ENCODE measurements at regions not wholly inside any gene's neighbourhood (a gene's known extent, or its start where the extent isn't known, plus 50 kb on each side); places are given as distances from the start of the nearest gene placed in this dataset.

DNA sequence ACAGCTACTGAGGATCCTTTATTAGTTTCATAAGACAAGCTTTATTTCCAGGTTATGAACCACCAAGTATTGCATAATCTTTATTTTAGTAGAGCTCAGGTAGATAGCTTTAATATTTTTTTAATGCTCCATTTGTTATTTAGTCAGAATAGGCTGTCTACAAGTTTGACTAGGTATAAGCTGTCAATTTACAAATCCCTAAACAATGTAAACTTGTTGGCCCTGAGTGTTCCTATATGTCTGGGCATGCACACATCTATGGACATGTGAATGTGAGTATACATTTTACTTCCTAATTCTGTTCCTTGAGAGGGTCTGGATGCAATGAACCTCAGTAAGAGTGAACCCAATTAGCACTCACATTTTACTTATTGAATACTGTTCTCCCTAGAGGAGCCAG is 722.2 kb upstream of the PTPRD start:
- DNase-seq = no peak

GRCh38 chr9:11338130-11338529 is 725.3 kb upstream of the PTPRD start:
- no peak for DNase-seq

DNA sequence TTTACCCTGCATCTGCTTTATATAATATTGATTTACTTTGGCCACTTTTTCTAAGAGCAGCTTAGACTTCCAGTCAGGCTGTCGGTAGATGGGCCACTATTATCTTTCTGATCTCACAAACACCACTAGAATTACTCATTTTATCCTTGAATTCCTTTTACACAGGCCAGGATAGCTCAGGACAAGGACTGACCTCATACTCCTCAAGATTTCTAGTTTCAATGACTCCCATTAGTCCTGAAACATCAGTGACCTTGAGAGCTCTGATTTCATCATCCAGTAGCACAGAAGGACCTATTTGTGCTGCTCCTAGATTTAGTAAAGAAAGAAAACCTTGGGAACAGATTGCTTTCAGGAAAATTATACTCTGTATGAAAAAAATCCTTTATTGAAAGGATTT is 727.9 kb upstream of the PTPRD start:
- no peak for DNase-seq

DNA sequence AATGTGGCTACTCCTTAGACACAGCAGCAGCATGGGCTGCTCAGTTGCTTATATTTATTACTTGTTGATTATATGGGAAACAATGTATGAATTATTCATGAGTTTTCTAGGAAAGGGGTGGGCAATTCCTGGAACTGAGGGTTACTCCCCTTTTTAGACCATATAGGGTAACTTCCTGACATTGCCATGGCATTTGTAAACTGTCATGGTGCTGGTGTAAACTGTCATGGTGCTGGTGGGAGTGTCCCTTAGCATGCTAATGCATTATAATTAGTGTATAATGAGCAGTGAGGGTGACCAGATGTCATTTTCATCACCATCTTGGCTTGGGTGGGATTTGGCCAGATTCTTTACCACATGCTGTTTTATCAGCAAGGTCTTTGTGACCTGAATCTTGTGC is 734.6 kb upstream of the PTPRD start:
- no peak for DNase-seq

- DNase-seq = no peak
Measured at GRCh38 chr9:11348366-11348765, 735.6 kb upstream of the PTPRD start.

- no peak for DNase-seq
Measured at GRCh38 chr9:11349187-11349586, 736.4 kb upstream of the PTPRD start.

- DNase-seq = no peak
Measured at GRCh38 chr9:11352612-11353011, 739.8 kb upstream of the PTPRD start.

- DNase-seq = no peak
Measured at GRCh38 chr9:11356067-11356466, 743.3 kb upstream of the PTPRD start.

- no peak for DNase-seq
Measured at GRCh38 chr9:11366585-11367129, 753.9 kb upstream of the PTPRD start.

- no peak for DNase-seq
Measured at GRCh38 chr9:11374926-11375325, 762.1 kb upstream of the PTPRD start.

GRCh38 chr9:11402621-11403020 is 789.8 kb upstream of the PTPRD start:
- no peak for DNase-seq

- no peak for DNase-seq
Measured at GRCh38 chr9:11414241-11414640, 801.4 kb upstream of the PTPRD start.

- peak; percentile 1 for DNase-seq
Measured at GRCh38 chr9:11417782-11418181, 805.0 kb upstream of the PTPRD start.

DNA sequence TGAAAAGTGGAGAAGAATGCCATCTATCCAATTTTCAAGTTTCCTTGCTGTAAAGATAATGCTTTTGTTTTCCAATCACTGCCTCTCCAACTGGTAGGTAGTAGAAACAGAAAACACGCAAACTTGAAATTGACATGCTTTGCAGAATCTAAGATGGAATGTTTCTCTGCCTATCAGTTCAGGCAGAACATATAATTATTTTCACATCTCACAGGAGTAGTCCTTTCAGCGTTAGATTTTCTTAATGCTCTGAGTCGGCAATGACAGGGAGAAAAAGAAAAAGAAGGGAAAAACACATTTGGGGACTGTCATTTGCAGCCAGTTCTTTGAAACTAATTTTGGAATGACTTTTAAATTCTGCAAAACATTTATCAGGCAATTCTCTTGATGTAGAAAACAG is 818.7 kb upstream of the PTPRD start:
- no peak for DNase-seq

- DNase-seq = no peak
Measured at GRCh38 chr9:11432361-11432760, 819.6 kb upstream of the PTPRD start.

- no peak for DNase-seq
Measured at GRCh38 chr9:11443631-11444030, 830.8 kb upstream of the PTPRD start.

- DNase-seq = no peak
Measured at GRCh38 chr9:11457825-11458790, 845.3 kb upstream of the PTPRD start.

DNA sequence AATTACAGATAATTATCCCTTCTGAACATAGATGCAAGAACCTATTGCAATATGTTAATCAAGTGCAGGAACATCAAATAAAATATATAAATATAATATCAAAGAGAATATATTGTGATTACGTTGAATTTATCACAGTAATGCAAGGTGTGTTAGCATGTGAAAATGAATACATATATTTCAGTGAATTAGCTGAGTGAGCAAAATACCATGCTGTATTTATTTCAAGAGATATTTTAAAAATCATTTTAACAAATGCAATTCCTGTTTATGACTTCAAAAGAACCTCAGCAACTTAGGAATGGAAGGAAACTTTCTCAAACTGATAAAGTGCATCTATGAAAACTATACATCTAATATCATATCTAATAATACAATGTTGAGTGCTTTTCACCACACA is 856.9 kb upstream of the PTPRD start:
- DNase-seq = no peak

DNA sequence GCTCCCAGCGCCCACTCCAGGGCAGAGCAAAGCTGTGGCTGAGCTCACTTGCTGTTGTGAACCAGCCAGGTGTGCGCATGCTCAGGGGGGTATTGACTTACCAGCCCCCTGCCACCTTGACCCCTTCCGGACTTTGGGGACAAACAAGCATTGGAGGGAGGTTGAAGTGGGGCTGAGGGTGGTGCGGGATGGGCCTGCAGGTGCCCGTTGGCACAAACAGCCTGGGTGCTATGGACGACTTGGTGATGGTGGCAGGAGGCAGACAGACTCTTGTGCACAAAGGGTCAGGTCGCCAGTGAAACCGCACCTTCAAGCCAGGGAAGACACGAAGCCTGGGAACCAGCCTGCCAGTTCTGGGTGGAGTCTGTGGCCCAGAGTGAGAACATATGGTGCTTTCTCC is 858.5 kb upstream of the PTPRD start:
- DNase-seq = no peak

DNA sequence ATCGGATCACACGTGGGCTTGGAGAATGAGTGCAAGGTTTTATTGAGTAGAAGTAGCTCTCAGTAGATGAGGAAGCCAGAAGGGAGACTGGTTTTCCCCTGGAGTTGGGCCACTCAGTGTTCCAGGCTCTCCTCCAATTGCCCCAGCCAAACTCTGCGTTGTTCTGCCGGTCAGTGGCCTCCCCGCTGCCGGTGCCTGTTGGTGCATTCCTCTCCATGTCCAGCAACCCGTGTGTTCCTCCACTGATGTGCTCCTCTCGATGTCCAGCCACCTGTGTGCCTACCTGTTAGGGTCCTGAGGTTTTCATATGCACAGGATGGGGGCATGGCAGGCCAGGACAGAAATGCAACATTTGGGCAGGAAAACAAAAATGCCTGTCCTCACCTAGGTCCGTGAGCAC is 888.0 kb upstream of the PTPRD start:
- no peak for DNase-seq

DNA sequence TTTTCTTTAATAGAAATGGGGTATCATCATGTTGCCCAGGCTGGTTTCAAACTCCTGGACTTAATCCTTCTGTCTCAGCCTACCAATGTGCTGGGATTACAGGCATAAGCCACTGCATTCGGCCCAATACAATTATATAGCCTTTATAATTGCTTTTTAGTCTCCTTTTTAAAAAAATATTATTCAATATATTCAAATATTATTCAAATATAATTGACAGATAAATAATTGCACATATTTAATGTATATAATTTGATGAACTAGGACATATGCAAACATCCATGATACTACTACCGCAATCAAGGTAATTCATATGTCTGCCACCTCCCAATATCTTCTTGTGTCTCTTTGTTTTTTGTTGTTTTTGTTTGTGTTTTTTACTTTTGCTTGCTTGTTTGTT is 894.2 kb upstream of the PTPRD start:
- no peak for DNase-seq

- DNase-seq = no peak
Measured at GRCh38 chr9:11537566-11537965, 924.8 kb upstream of the PTPRD start.

DNA sequence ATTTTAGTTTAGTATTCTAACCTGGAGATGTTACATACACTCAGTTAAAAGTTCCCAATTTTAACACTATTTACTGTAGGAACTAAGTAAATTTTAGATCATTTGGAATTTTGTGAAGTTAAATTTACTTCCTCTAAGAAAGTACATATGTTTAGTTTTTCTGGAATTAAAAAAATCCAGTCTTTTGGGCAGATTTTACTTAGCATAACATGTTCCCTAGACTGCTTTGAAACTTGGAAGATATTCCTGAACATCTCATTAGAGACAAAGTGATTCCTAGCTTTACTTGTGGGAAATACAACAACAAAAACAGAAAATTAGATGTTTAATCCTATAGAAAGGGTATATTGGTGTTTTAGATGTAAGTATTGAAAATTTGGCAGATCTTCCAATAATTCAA is 930.0 kb upstream of the PTPRD start:
- no peak for DNase-seq

- no peak for DNase-seq
Measured at GRCh38 chr9:11546231-11546630, 933.4 kb upstream of the PTPRD start.

DNA sequence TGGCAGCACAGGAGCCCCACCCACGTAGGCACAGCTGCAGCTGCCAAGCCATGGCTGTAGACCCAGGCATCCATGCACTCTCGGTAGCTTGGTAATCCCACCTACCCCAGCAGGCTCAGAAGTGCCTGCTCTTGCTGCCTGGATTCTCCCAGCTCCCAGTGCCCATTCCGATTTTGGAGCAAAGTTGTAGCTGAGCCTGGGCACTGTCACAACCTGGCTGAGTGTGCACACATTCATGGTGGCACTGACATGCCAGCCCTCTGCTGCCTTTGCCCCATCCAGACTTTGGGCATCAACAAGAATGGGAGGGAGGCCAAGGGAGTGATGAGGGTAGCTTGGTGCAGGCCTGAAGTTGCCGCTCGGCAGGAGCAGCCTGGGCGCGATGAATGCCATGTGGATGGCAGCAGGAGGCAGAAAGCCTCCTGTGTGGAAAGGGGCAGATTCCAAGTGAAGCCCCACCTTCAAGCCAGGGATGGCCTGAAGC is 936.6 kb upstream of the PTPRD start:
- no peak for DNase-seq
